Breast epithelium (tissue), 3 donors: ENCODE measurements at regions not wholly inside any gene's neighbourhood (a gene's known extent, or its start where the extent isn't known, plus 50 kb on each side); places are given as distances from the start of the nearest gene placed in this dataset.

Source experiments
- CTCF ChIP-seq, 3 donors: fragments of 450-650 bp; IDR thresholded peaks; one replicate each; pipeline ENCODE4 v1.5.1; 2016 to 2017; ENCODE audit warnings: antibody characterized with exemption in 3 of 3, mild to moderate bottlenecking in 3 of 3, moderate library complexity in 3 of 3
- POLR2A ChIP-seq: fragments of 450-650 bp; IDR thresholded peaks from one replicate; pipeline ENCODE4 v1.6.1; 2016; ENCODE audit warnings: antibody characterized with exemption, mild to moderate bottlenecking, moderate library complexity
- POLR2AphosphoS5 ChIP-seq, 3 donors: sonication (generic); formaldehyde crosslinking; IDR thresholded peaks; one replicate each; pipeline ENCODE4 v1.6.1; 2017; ENCODE audit warnings: antibody characterized with exemption in 3 of 3

GRCh38 chr10:128587689-128588088 is 461.5 kb upstream of the MKI67 start:
- TF ChIP-seq CTCF (IDR thresholded peaks at IDR 0.05) (no peak), POLR2A (no peak), POLR2AphosphoS5 (IDR thresholded peaks at IDR 0.05) (no peak)
